IPS-15b (cell line): ENCODE measurements at regions not wholly inside any gene's neighbourhood (a gene's known extent, or its start where the extent isn't known, plus 50 kb on each side); places are given as distances from the start of the nearest gene placed in this dataset.

Experiments
- H3K27me3 ChIP-seq: one replicate; pipeline ENCODE4 v1.6.1; 2013; ENCODE audit warnings: low read length; ENCODE audit not compliant: control insufficient read depth, insufficient read depth
- H3K36me3 ChIP-seq: one replicate; pipeline ENCODE4 v1.6.1; 2013; ENCODE audit warnings: low read length; ENCODE audit not compliant: control insufficient read depth, insufficient read depth
- H3K4me1 ChIP-seq: one replicate; pipeline ENCODE4 v1.6.1; 2013; ENCODE audit warnings: mild to moderate bottlenecking, low read length; ENCODE audit not compliant: control insufficient read depth, insufficient read depth
- H3K4me3 ChIP-seq: one replicate; pipeline ENCODE4 v1.5.1; 2013; ENCODE audit warnings: low read depth, low read length
- H3K9ac ChIP-seq: one replicate; pipeline ENCODE4 v1.6.1; 2013; ENCODE audit warnings: low read depth, mild to moderate bottlenecking, low read length
- H3K9me3 ChIP-seq: one replicate; pipeline ENCODE4 v1.6.1; 2013; ENCODE audit warnings: mild to moderate bottlenecking, low read length; ENCODE audit not compliant: control insufficient read depth, insufficient read depth

GRCh38 chr5:167049043-167049663, 1242.3 kb upstream of the WWC1 start:
- H3K4me1 ChIP-seq: peaks cover 3% of the 10 kb centered on the region
- H3K27me3 ChIP-seq: no peaks in the 10 kb centered on the region
- H3K4me3 ChIP-seq: no peak overlapping the region
- no peak overlapping the region for H3K9ac ChIP-seq
- H3K9me3 ChIP-seq: no peaks in the 10 kb centered on the region
- no peaks in the 10 kb centered on the region for H3K36me3 ChIP-seq

GRCh38 chr5:167049771-167050567, 1241.5 kb upstream of the WWC1 start:
- no peak overlapping the region for H3K9ac ChIP-seq
- H3K27me3 ChIP-seq: no peaks in the 10 kb centered on the region
- H3K4me1 ChIP-seq: peaks cover 3% of the 10 kb centered on the region
- H3K9me3 ChIP-seq: no peaks in the 10 kb centered on the region
- no peaks in the 10 kb centered on the region for H3K36me3 ChIP-seq
- H3K4me3 ChIP-seq: no peak overlapping the region

- H3K4me3 ChIP-seq: no peak overlapping the region
- H3K9ac ChIP-seq: no peak overlapping the region
- peaks cover 3% of the 10 kb centered on the region for H3K4me1 ChIP-seq
- no peaks in the 10 kb centered on the region for H3K9me3 ChIP-seq
- no peaks in the 10 kb centered on the region for H3K36me3 ChIP-seq
- H3K27me3 ChIP-seq: no peaks in the 10 kb centered on the region
These were observed 1240.7 kb upstream of the WWC1 start for GRCh38 chr5:167050568-167051401.

GRCh38 chr5:167051402-167051768, 1240.1 kb upstream of the WWC1 start:
- Histone ChIP-seq H3K9ac (no peak overlapping the region), H3K4me3 (no peak overlapping the region), H3K36me3 (no peaks in the 10 kb centered on the region), H3K4me1 (peaks cover 3% of the 10 kb centered on the region), H3K9me3 (no peaks in the 10 kb centered on the region), H3K27me3 (no peaks in the 10 kb centered on the region)

- H3K9me3 ChIP-seq: no peaks in the 10 kb centered on the region
- H3K9ac ChIP-seq: no peak overlapping the region
- H3K36me3 ChIP-seq: no peaks in the 10 kb centered on the region
- no peaks in the 10 kb centered on the region for H3K27me3 ChIP-seq
- peaks cover 3% of the 10 kb centered on the region for H3K4me1 ChIP-seq
- no peak overlapping the region for H3K4me3 ChIP-seq
These were observed 1238.7 kb upstream of the WWC1 start for GRCh38 chr5:167052791-167053190.

GRCh38 chr5:167057665-167058064, 1233.8 kb upstream of the WWC1 start:
- H3K36me3 ChIP-seq: no peaks in the 10 kb centered on the region

GRCh38 chr5:167061695-167062094, 1229.8 kb upstream of the WWC1 start:
- H3K4me1 ChIP-seq: peaks cover 7% of the 10 kb centered on the region
- H3K27me3 ChIP-seq: no peaks in the 10 kb centered on the region
- H3K4me3 ChIP-seq: no peak overlapping the region
- no peaks in the 10 kb centered on the region for H3K36me3 ChIP-seq
- H3K9ac ChIP-seq: no peak overlapping the region
- H3K9me3 ChIP-seq: no peaks in the 10 kb centered on the region

More at GRCh38 chr5:167057665-167058064, 1233.8 kb upstream of the WWC1 start:
- no peak overlapping the region for H3K9ac ChIP-seq
- H3K27me3 ChIP-seq: no peaks in the 10 kb centered on the region
- H3K9me3 ChIP-seq: no peaks in the 10 kb centered on the region
- H3K4me3 ChIP-seq: no peak overlapping the region
- H3K4me1 ChIP-seq: no peaks in the 10 kb centered on the region

- Histone ChIP-seq H3K9me3 (no peaks in the 10 kb centered on the region), H3K27me3 (no peaks in the 10 kb centered on the region), H3K9ac (no peak overlapping the region), H3K36me3 (no peaks in the 10 kb centered on the region), H3K4me3 (no peak overlapping the region), H3K4me1 (peaks cover 7% of the 10 kb centered on the region)
These were observed 1228.3 kb upstream of the WWC1 start for GRCh38 chr5:167063116-167063515.

- Histone ChIP-seq H3K4me1 (peaks cover 7% of the 10 kb centered on the region), H3K4me3 (no peak overlapping the region), H3K36me3 (no peaks in the 10 kb centered on the region), H3K9ac (no peak overlapping the region), H3K9me3 (no peaks in the 10 kb centered on the region), H3K27me3 (no peaks in the 10 kb centered on the region)
These were observed 1227.7 kb upstream of the WWC1 start for GRCh38 chr5:167063788-167064187.

- H3K9ac ChIP-seq: no peak overlapping the region
- no peaks in the 10 kb centered on the region for H3K9me3 ChIP-seq
- no peaks in the 10 kb centered on the region for H3K27me3 ChIP-seq
- no peak overlapping the region for H3K4me3 ChIP-seq
- no peaks in the 10 kb centered on the region for H3K36me3 ChIP-seq
- peaks cover 7% of the 10 kb centered on the region for H3K4me1 ChIP-seq
These were observed 1227.2 kb upstream of the WWC1 start for GRCh38 chr5:167064198-167064776.

GRCh38 chr5:167065794-167066193, 1225.7 kb upstream of the WWC1 start:
- peaks cover 7% of the 10 kb centered on the region for H3K4me1 ChIP-seq
- no peaks in the 10 kb centered on the region for H3K27me3 ChIP-seq
- no peak overlapping the region for H3K9ac ChIP-seq
- H3K36me3 ChIP-seq: no peaks in the 10 kb centered on the region
- H3K4me3 ChIP-seq: no peak overlapping the region
- H3K9me3 ChIP-seq: no peaks in the 10 kb centered on the region
